ENCODE measurements at regions not wholly inside any gene's neighbourhood (a gene's known extent, or its start where the extent isn't known, plus 50 kb on each side); places are given as distances from the start of the nearest gene placed in this dataset.
"Not testable (repeated sequence)": the region's sequence is repeated elsewhere in the genome, so short reads cannot be mapped to it uniquely, and the experiment has no call there.

DNA sequence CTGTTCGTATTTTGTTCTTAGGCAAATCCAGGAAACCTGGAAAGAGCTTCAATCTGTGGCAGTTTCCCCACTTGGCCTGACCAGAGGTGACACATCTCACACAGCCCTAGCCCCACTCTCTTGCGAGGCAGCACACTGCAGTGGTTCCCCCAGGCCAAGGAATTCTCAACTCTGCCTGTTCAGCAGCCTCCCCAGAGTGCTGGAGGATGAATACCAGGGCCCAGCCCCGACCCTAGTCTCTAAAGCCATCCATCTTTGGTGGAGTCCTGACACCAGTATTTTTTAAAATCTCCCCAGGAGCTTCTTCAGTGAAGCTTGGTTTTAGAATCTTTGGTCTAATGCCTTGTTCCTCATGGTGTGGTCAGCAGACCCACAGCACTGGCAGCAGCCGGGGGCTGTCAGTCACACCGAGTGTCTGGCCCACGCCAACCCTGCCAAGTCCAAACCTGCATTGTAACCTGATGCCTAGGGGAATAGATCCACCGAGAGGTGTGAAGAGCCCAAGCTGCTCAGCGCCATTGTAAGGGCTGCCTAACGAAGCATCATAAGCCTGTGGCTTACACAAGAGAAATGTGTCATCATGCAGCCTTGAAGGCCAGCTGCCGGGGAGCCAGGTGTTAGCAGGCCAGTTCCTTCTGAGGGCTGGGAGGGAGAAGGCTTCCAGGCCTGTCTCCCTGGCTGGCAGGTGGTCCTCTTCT is 428.7 kb upstream of the ID2 start:
- Histone ChIP-seq H3K4me1 (peaks cover 0 to 10% (median 0%) of the 10 kb centered on the region in 4 donors), H3K27me3 (no peaks in the 10 kb centered on the region), H3K36me3 (no peaks in the 10 kb centered on the region), H3K4me3 (no peak overlapping the region), H3K9me3 (no peaks in the 10 kb centered on the region), H3K27ac (no peak overlapping the region)
- TF ChIP-seq EP300 (IDR thresholded peaks at IDR 0.05; ENCODE audit: low read depth) (no peak), POLR2AphosphoS5 (IDR thresholded peaks at IDR 0.05) (no peak), POLR2A (IDR thresholded peaks at IDR 0.05) (no peak)
- TF ChIP-seq, protein P1, sequence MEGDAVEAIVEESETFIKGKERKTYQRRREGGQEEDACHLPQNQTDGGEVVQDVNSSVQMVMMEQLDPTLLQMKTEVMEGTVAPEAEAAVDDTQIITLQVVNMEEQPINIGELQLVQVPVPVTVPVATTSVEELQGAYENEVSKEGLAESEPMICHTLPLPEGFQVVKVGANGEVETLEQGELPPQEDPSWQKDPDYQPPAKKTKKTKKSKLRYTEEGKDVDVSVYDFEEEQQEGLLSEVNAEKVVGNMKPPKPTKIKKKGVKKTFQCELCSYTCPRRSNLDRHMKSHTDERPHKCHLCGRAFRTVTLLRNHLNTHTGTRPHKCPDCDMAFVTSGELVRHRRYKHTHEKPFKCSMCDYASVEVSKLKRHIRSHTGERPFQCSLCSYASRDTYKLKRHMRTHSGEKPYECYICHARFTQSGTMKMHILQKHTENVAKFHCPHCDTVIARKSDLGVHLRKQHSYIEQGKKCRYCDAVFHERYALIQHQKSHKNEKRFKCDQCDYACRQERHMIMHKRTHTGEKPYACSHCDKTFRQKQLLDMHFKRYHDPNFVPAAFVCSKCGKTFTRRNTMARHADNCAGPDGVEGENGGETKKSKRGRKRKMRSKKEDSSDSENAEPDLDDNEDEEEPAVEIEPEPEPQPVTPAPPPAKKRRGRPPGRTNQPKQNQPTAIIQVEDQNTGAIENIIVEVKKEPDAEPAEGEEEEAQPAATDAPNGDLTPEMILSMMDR (IDR thresholded peaks at IDR 0.05): no peak
- intact Hi-C loops (cut with DNase I; ENCODE audit: low total_unique reads) (no loop called here), in situ Hi-C loops (cut with MboI; ENCODE audit: low pct_ligation_motif_present in 1 of 4, low pct_unique_long_range_greater_than_20kb in 1 of 4, low sequenced_read_pairs in 3 of 4) (no loop called here)
- 82% methylated on average over 10 of the region's 10 CpGs; no CpG with 5 or more reads in 1 of the 2 donors for WGBS, 2 donors (ENCODE audit: low coverage in 1 of 2)
- no peak for DNase-seq

DNA sequence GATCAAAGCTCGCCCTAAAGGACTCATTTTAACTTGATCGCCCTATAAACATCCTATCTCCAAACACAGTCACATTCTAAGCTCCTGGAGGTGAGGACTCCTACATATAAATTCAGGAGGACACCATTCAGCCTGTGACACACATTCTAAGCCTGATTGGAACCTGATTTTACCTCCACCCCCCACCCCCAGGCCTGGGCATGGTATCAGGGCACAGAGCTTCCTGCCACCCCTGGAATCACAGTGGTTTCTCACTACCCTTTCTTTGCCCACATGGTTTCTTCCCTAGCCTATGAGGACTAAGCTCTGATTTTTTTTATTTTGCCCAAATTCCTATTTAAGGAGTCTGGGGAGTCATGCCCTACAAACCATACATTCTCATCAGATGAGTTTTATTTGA is 428.1 kb upstream of the ID2 start:
- H3K27ac ChIP-seq: no peak overlapping the region
- in situ Hi-C loops (cut with MboI; ENCODE audit: low pct_ligation_motif_present in 1 of 4, low pct_unique_long_range_greater_than_20kb in 1 of 4, low sequenced_read_pairs in 3 of 4): no loop called here
- H3K9me3 ChIP-seq: no peaks in the 10 kb centered on the region
- H3K27me3 ChIP-seq: no peaks in the 10 kb centered on the region
- TF ChIP-seq POLR2A (IDR thresholded peaks at IDR 0.05) (no peak), POLR2AphosphoS5 (IDR thresholded peaks at IDR 0.05) (no peak), EP300 (IDR thresholded peaks at IDR 0.05; ENCODE audit: low read depth) (no peak)
- TF ChIP-seq, protein P1 (IDR thresholded peaks at IDR 0.05): no peak
- peaks cover 0 to 10% (median 0%) of the 10 kb centered on the region in 4 donors for H3K4me1 ChIP-seq
- no peak for DNase-seq
- intact Hi-C loops (cut with DNase I; ENCODE audit: low total_unique reads): no loop called here
- no peaks in the 10 kb centered on the region for H3K36me3 ChIP-seq
- H3K4me3 ChIP-seq: no peak overlapping the region
- WGBS, 2 donors (ENCODE audit: low coverage in 1 of 2): 98% methylated on average over 2 of the region's 2 CpGs; no CpG with 5 or more reads in 1 of the 2 donors

DNA sequence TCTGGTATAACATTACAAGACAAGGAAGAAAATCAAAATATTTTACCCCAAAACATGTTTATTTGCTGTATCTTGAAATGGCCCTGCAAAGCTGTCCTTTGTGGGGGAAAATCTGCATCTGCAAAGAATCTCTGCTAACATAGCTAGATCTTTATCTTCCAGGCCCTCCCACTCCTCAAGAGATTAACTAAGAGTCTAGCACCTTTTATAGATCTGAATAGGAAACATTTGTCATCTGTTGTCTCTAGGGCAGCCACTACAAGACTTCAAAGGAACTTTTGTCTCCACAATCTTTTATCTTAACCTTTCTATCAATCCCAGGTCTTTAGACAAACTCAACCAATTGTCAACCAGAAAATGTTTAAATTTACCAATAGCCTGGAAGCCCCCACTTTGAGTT is 427.6 kb upstream of the ID2 start:
- H3K36me3 ChIP-seq; H3K4me3 ChIP-seq; in situ Hi-C loops (cut with MboI; ENCODE audit: low pct_ligation_motif_present in 1 of 4, low pct_unique_long_range_greater_than_20kb in 1 of 4, low sequenced_read_pairs in 3 of 4); H3K27me3 ChIP-seq; H3K9me3 ChIP-seq; H3K27ac ChIP-seq; intact Hi-C loops (cut with DNase I; ENCODE audit: low total_unique reads); DNase-seq: not testable (repeated sequence)
- H3K4me1 ChIP-seq: peaks cover 0 to 10% (median 0%) of the 10 kb centered on the region in 4 donors

DNA sequence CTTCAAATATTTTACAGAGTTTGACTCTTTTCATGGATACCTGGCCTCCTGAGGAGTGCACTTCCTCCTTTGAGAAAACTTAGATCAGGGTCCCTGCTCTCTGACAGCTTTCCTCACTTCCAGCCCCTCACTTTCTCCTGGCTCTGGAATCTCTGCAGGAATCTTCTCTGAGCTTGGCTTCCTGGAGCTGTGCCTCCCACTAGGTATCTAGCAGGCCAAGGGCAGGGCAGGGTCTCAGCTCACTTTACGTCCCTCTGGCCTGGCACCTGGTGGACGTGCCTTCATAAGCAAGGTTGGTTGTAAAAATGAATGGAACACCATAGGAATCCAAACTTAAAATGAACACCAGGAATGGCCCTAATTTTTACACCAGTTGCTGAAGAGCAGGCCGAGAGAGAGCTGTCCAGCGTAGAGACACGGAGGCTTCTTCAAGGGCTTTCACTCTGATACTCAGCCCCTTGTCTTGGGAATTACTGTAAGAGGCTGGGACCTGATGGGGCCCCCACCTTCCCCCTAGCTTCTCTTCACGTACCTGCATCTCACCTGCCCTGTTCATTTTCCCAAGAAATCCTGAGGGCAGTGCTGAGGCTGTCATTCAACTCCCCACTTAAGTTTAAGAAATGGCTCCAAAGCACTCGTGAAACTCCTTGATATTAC is 426.9 kb upstream of the ID2 start:
- no peak for DNase-seq
- in situ Hi-C loops (cut with MboI; ENCODE audit: low pct_ligation_motif_present in 1 of 4, low pct_unique_long_range_greater_than_20kb in 1 of 4, low sequenced_read_pairs in 3 of 4): no loop called here
- intact Hi-C loops (cut with DNase I; ENCODE audit: low total_unique reads): no loop called here

DNA sequence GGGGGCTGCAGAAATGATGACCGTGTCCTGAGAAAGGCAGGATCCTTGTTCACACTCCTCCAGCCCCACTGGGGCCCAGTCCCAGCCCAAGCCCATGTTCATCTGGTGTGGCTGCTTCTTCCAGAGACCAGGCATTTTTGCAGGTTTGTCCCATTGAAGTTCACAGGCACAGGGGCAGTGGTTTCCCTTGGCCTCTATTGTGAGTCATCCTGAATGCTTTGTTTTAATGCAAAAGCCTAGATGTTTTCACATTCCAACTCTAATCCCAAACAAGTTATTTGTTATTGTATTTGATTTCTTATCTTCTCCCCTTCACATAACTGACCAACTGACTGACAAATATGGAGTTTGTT is 426.4 kb upstream of the ID2 start:
- Histone ChIP-seq H3K4me1 (peaks cover 0 to 10% (median 0%) of the 10 kb centered on the region in 4 donors), H3K27me3 (no peaks in the 10 kb centered on the region), H3K36me3 (no peaks in the 10 kb centered on the region), H3K9me3 (no peaks in the 10 kb centered on the region), H3K27ac (no peak overlapping the region), H3K4me3 (no peak overlapping the region)
- intact Hi-C loops (cut with DNase I; ENCODE audit: low total_unique reads) (no loop called here), in situ Hi-C loops (cut with MboI; ENCODE audit: low pct_ligation_motif_present in 1 of 4, low pct_unique_long_range_greater_than_20kb in 1 of 4, low sequenced_read_pairs in 3 of 4) (no loop called here)
- DNase-seq: no peak
- WGBS, 2 donors (ENCODE audit: low coverage in 1 of 2): 90% methylated on average over 1 of the region's 1 CpG; no CpG with 5 or more reads in 1 of the 2 donors
- TF ChIP-seq POLR2AphosphoS5 (IDR thresholded peaks at IDR 0.05): no peak
- TF ChIP-seq, protein P1 (IDR thresholded peaks at IDR 0.05): no peak
- no peak for TF ChIP-seq POLR2A (IDR thresholded peaks at IDR 0.05)
- no peak for TF ChIP-seq EP300 (IDR thresholded peaks at IDR 0.05; ENCODE audit: low read depth)

More for the DNA sequence above, 426.9 kb upstream of the ID2 start:
- H3K4me3 ChIP-seq: no peak overlapping the region
- no peak for TF ChIP-seq EP300 (IDR thresholded peaks at IDR 0.05; ENCODE audit: low read depth)
- H3K4me1 ChIP-seq: peaks cover 0 to 10% (median 0%) of the 10 kb centered on the region in 4 donors
- H3K27me3 ChIP-seq: no peaks in the 10 kb centered on the region
- H3K9me3 ChIP-seq: no peaks in the 10 kb centered on the region
- H3K27ac ChIP-seq: no peak overlapping the region
- WGBS, 2 donors (ENCODE audit: low coverage in 1 of 2): 97% methylated on average over 7 of the region's 7 CpGs; no CpG with 5 or more reads in 1 of the 2 donors
- H3K36me3 ChIP-seq: no peaks in the 10 kb centered on the region
